HG03439 (cell line): ENCODE measurements at regions not wholly inside any gene's neighbourhood (a gene's known extent, or its start where the extent isn't known, plus 50 kb on each side); places are given as distances from the start of the nearest gene placed in this dataset.

Experiments
- ATAC-seq: cut with Tn5 transposase; IDR thresholded peaks from one replicate; pipeline ENCODE4 v1.9.1; 2021; ENCODE audit warnings: mild to moderate bottlenecking, moderate library complexity; ENCODE audit not compliant: unreplicated experiment

- no peak for ATAC-seq
Observed at GRCh38 chr14:81668626-81669274, 135.1 kb upstream of the SEL1L start.

GRCh38 chr14:81669308-81669707 is 135.7 kb upstream of the SEL1L start:
- no peak for ATAC-seq

GRCh38 chr14:81673930-81674329 is 140.3 kb upstream of the SEL1L start:
- no peak for ATAC-seq

GRCh38 chr14:81676395-81676794 is 142.7 kb upstream of the SEL1L start:
- ATAC-seq: no peak

- no peak for ATAC-seq
Observed at GRCh38 chr14:81676879-81677278, 143.2 kb upstream of the SEL1L start.

GRCh38 chr14:81677736-81678135 is 144.1 kb upstream of the SEL1L start:
- ATAC-seq: no peak

- no peak for ATAC-seq
Observed at GRCh38 chr14:81679226-81679625, 145.6 kb upstream of the SEL1L start.

- ATAC-seq: no peak
Observed at GRCh38 chr14:81681541-81681940, 147.9 kb upstream of the SEL1L start.

GRCh38 chr14:81682134-81682533 is 148.5 kb upstream of the SEL1L start:
- no peak for ATAC-seq

- no peak for ATAC-seq
Observed at GRCh38 chr14:81682701-81683100, 149.0 kb upstream of the SEL1L start.

- ATAC-seq: no peak
Observed at GRCh38 chr14:81684696-81685095, 151.0 kb upstream of the SEL1L start.

GRCh38 chr14:81686512-81686911 is 152.9 kb upstream of the SEL1L start:
- ATAC-seq: no peak

GRCh38 chr14:81691931-81692330 is 158.3 kb upstream of the SEL1L start:
- no peak for ATAC-seq

- no peak for ATAC-seq
Observed at GRCh38 chr14:81694419-81694818, 160.8 kb upstream of the SEL1L start.

- no peak for ATAC-seq
Observed at GRCh38 chr14:81709681-81710080, 176.0 kb upstream of the SEL1L start.

GRCh38 chr14:81710232-81710845 is 176.7 kb upstream of the SEL1L start:
- ATAC-seq: no peak

- ATAC-seq: no peak
Observed at GRCh38 chr14:81715731-81716130, 182.1 kb upstream of the SEL1L start.

GRCh38 chr14:81716953-81717352 is 183.3 kb upstream of the SEL1L start:
- ATAC-seq: no peak

GRCh38 chr14:81723956-81724355 is 190.3 kb upstream of the SEL1L start:
- no peak for ATAC-seq

- no peak for ATAC-seq
Observed at GRCh38 chr14:81727218-81727617, 193.6 kb upstream of the SEL1L start.

- no peak for ATAC-seq
Observed at GRCh38 chr14:81728447-81728846, 194.8 kb upstream of the SEL1L start.

- no peak for ATAC-seq
Observed at GRCh38 chr14:81729622-81730021, 196.0 kb upstream of the SEL1L start.

- ATAC-seq: no peak
Observed at GRCh38 chr14:81737938-81738337, 204.3 kb upstream of the SEL1L start.
